ENCODE measurements at regions not wholly inside any gene's neighbourhood (a gene's known extent, or its start where the extent isn't known, plus 50 kb on each side); places are given as distances from the start of the nearest gene placed in this dataset.
"Not testable (repeated sequence)": the region's sequence is repeated elsewhere in the genome, so short reads cannot be mapped to it uniquely, and the experiment has no call there.

DNA sequence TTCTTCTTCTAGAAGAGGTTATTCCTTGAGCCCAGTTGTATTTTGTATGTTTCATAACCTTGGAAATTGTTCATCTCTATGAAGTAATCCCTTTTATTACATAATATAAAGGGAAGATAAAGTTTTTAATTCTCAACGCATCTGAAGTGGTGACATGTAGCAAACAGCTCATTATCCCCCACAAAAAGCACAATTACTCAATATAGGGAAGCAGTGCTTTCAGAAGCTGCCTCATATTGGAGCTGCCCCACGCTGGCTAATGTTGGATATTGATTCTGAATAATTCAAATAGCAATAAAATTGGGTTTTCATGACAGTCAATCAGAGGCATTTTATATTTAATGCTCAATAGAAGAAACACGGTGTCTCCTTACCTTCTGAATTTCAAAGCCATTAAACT is 604.3 kb upstream of the RBFOX1 start:
- DNase-seq (ENCODE audit: low spot score): no peak

DNA sequence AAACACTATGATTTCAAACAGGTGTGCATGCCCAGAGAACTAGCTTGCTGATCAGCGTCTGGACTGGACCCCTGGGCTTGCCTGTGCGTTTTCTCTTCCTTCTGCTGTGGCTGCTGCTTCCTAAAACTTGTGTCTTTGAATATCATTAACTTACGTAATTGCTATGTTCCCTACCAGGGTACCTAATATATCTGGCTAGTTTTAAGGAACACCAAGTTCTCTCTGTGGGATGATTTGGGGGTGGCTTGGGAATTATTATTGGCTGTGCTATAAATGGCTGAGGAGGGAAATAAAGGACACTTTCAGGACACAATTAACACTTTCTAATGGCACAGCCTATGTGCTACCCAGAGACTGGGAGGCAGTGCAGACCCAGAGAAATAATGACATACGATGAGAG is 606.0 kb upstream of the RBFOX1 start:
- no peak for DNase-seq (ENCODE audit: low spot score)

GRCh38 chr16:6725634-6726331 is 606.9 kb upstream of the RBFOX1 start:
- DNase-seq (ENCODE audit: low spot score): no peak

DNA sequence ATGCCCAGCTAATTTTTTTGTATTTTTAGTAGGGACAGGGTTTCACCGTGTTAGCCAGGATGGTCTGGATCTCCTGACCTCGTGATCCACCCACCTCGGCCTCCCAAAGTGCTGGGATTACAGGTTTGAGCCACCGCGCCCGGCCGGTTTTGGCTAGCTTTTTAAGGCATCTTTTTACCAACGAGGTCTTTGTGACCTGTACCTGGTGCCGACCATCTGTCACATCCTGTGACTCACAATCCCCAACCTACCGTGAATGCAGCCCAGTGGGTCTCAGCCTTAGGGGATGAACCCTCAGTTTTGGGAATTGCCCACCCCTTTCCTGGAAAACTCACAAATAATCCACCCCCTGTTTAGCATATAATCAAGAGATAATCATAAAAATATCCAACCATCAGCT is 607.4 kb upstream of the RBFOX1 start:
- not testable (repeated sequence) for DNase-seq (ENCODE audit: low spot score)

- DNase-seq (ENCODE audit: low spot score): no peak
Measured at GRCh38 chr16:6722786-6723185, 609.9 kb upstream of the RBFOX1 start.

DNA sequence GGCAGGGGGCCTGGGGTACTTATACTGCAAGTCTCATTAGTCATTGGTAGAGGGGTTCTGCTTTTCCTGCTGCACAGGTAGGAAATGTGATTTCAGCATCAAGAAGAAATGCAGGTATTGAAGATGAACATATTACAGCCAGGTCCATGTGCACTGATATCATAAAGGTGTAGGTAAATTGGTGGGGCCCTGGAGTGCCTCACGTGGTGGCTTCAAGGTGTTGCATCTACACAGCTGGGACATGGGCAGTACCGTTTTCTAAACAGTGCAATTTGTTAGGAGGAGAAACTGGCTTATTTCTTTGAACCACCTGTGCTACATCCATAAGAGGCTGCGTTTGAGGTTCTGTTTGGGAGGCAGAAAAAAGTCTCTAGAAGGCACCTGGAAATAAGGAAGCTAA is 618.1 kb upstream of the RBFOX1 start:
- DNase-seq (ENCODE audit: low spot score): no peak

DNA sequence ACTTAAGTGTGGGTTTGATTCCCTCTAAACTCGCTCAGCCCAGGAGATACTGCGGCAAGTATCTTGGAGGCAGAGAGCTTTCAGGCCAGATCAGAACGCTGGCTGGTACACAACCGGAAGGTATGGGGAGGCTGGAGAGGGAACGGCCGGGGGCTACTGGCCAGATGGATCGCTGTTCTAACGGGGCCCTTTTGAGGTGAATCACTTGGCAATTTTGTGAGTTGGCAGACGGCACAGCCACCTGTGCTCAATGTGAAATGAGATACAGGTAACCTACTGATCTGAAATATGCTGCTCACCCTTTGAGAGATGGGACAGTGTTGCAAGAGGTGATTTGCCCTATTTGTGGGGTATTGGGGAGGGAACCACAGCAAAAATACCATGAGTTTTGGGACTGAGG is 622.9 kb upstream of the RBFOX1 start:
- DNase-seq (ENCODE audit: low spot score): no peak

DNA sequence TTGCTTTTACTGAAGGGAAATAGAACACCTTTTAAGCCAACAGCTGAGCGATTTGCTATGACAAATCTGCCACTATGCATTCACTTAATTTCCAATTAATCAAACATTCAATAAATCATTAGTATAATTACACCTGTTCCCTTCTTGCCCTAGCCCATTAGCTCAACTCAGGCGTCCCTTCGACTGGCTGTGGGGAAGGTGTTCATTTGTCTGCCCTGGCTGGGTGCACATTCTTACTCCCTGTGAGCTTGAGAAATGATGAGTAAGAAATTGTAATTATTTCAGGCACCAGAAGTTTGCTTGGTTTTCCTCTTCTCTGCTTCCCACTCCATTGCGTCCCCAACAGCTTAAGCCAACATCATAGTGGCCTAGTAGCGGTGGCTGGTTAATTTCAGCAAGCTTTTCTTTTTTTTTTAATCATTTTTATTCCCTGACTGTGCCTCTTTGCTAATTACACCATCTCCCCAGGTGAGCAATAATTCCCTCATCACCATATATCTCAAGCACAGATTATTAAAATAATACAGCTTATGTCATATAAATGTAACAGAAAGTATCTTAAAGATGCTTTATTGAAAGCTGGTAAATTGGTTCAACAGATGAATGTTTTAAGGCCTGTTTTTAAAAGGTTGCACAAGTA is 623.9 kb upstream of the RBFOX1 start:
- no peak for DNase-seq (ENCODE audit: low spot score)

- DNase-seq (ENCODE audit: low spot score): no peak
Measured at GRCh38 chr16:6704306-6704930, 628.2 kb upstream of the RBFOX1 start.

DNA sequence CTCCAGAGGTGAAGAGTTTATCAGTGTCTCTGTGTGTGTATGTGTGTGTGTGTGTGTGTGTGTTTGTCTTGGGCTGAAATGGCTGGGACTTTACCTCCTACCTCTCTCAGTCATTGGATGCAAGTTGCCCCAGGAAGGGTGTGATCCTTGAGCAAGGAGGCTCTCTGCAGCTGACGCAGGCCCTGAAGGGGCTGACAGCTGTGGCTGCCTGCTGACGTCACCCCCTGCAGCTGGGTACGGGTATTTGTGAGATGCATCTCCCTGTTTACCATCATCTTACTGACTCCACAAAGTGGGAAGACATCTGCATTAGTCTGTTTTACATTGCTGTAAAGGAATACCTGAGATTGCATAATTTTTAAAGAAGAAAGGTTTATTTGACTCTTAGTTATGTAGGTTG is 631.5 kb upstream of the RBFOX1 start:
- DNase-seq (ENCODE audit: low spot score): no peak

GRCh38 chr16:6698548-6698947 is 634.1 kb upstream of the RBFOX1 start:
- DNase-seq (ENCODE audit: low spot score): no peak

- DNase-seq (ENCODE audit: low spot score): no peak
Measured at GRCh38 chr16:6695666-6696065, 637.0 kb upstream of the RBFOX1 start.

GRCh38 chr16:6694636-6695035 is 638.0 kb upstream of the RBFOX1 start:
- no peak for DNase-seq (ENCODE audit: low spot score)

GRCh38 chr16:6693418-6693817 is 639.2 kb upstream of the RBFOX1 start:
- DNase-seq (ENCODE audit: low spot score): not testable (repeated sequence)

- no peak for DNase-seq (ENCODE audit: low spot score)
Measured at GRCh38 chr16:6692874-6693273, 639.8 kb upstream of the RBFOX1 start.

GRCh38 chr16:6690741-6691140 is 641.9 kb upstream of the RBFOX1 start:
- DNase-seq (ENCODE audit: low spot score): no peak

DNA sequence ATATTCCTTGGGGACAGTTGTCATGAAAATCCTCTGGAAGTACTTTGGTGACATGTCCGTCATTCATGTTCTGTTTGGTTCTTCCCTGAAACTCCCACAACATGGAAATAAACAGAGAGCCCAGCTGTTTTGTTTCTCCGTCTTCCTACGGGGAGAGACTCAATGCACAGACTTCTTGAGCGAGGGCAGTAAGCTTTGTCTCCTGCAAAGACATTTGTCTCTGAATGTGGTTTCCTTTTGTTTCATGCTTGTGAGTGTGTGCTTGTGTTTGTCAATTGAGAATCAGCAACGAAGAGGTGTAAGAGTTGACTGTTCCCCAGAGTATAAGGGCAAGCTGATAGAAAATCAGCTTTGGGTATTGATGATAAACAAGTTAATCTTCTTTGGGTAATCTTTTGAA is 643.0 kb upstream of the RBFOX1 start:
- no peak for DNase-seq (ENCODE audit: low spot score)

DNA sequence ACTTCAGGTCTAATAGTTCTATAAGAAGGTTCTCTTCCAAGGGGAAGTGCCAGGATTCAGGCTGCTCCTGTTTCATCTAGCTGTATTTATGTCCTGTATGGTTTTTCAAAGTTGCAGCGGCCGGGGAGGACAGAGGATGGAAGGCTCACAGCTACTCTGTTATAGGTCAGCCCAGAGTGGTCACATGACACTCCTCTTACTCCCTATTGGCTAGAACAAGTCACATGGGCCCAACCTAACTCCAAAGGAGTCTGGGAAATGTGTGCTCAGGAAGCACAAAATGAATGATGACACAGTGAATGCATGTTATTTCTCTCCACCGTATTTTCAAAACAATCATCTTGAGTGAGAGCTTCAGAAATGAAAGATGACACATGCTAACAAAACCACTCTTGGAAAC is 645.1 kb upstream of the RBFOX1 start:
- DNase-seq (ENCODE audit: low spot score): no peak

DNA sequence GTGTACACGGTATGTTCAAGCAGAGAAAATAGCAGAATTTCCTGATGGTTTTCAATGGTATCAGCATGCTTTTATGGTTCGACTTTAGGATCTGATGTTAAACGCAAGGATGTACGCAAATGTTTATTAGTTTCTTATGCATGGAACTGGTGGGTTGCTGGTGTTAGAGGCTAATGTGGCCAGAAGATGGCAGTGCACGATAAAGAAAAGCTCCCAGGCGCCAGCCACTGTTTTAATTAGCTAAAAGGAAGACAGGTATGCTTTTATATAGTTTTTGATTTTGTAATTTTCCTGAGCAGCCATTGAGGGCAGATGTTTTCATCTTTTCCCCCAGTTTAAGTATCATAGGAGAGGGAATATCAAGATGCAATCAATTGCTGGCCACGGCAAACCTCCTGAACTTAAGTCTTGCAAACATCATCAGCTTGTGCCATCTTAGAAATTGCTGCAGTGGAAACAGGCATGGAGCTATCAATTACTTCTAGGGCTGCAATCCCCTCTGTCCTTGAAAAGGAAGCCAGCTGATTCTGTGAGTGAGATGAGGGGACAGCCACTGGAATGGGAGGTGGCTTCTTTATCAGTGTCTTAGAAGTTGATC is 648.5 kb upstream of the RBFOX1 start:
- DNase-seq (ENCODE audit: low spot score): no peak

DNA sequence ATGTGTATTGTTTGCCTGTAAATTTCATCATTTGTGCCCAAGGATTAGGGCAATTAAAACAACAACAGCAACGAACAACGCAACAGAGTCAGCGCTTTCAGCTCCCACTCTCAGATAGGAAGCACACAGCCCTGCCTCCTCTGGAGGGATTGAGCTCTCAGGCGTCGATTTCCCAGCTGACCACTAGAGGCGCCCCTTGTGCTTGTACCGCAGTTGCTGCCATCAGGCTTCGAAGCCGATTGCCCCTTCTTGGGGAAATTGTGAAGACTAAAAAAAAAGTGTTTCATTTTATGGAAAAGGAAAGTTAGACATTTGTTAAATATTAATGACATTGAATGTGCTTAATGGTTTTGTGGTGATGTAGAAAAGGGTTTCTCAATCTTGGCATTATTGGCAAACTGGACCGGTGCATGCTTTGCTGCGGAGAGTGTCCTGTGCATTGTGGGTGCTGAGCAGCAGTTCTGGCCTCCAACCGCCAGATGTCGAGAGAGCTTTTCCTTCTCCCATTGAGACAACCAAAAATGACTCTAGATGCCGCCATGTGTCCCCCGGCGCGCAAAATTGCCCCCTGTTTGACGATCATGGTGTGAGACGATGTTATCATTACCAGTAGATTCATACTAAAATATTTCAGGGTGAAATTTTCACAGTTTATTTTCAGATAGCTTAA is 650.4 kb upstream of the RBFOX1 start:
- DNase-seq (ENCODE audit: low spot score): no peak

DNA sequence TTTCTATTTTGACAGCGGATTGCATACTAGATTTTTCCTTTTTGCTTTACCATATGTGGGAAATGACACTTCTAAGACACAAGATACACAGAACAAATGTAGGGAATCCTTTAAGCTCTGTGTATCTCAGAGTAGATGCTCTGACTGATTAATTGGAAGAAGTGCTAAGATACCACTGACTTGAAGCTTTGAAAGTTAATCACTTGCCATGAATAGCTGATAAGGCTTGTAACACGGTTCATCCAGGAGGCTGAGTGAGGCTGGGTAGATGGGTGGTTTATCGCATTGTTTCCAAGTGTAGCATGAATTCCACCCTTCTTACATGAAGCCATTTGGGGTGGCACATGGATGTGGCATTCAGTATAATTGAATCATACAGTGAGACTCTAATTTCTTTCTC is 654.1 kb upstream of the RBFOX1 start:
- DNase-seq (ENCODE audit: low spot score): no peak

DNA sequence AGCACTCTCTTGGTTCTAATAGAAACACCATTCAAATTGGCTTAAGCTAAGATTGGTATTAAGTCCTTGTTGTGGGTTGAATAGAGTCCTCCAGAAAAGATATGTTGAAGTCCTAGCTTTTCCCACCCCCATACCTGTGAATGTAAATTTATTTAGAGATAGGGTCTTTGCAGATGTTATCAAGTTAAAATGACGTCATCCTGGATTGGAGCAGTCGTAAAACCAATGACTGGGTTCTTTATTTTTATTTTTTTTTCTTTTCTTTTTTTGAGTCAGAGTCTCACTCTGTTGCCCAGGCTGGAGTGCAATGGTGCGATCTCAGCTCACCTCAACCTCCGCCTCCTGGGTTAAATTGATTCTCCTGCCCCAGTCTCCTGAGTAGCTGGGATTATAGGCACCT is 658.6 kb upstream of the RBFOX1 start:
- DNase-seq (ENCODE audit: low spot score): no peak

- no peak for DNase-seq (ENCODE audit: low spot score)
Measured at GRCh38 chr16:6672507-6672906, 660.1 kb upstream of the RBFOX1 start.

Data from left forelimb (tissue), 1 donor.